GM18858 (cell line): ENCODE measurements at regions not wholly inside any gene's neighbourhood (a gene's known extent, or its start where the extent isn't known, plus 50 kb on each side); places are given as distances from the start of the nearest gene placed in this dataset.
"Not testable (repeated sequence)": the region's sequence is repeated elsewhere in the genome, so short reads cannot be mapped to it uniquely, and the experiment has no call there.

Experiments
- ATAC-seq: cut with Tn5 transposase; IDR thresholded peaks from one replicate; pipeline ENCODE4 v1.9.1; 2021; ENCODE audit not compliant: unreplicated experiment

DNA sequence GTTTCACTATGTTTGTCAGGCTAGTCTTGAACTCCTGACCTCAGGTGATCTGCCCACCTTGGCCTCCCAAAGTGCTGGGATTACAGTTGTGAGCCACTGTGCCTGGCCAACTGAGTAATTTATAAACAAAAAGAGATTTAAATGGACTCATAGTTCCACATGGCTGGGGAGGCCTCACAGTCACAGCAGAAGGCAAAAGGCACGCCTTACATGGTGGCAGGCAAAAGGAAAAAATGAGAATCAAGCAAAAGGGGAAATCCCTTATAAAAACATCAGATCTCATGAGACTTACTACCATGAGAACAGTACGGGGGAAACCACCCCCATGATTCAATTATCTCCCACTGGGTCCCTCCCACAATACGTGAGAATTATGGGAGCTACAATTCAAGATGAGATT is 73.2 kb upstream of the TIAM1 start:
- not testable (repeated sequence) for ATAC-seq

DNA sequence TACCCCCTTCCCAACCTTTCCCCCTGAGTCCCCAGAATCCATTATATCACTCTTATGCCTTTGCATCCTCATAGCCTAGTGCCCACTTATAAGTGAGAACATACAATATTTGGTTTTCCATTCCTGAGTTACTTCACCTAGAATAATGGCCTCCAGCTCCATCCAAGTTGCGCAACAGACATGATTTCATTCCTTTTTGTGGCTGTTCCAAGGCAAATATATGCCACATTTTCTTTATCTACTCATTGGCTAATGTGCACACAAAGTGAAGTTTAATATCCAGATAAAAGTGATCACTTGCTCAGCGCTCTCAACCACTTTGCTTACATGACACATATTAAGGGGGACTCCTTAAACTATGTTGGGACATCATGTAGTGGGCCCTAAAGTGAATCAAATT is 72.4 kb upstream of the TIAM1 start:
- ATAC-seq: no peak

DNA sequence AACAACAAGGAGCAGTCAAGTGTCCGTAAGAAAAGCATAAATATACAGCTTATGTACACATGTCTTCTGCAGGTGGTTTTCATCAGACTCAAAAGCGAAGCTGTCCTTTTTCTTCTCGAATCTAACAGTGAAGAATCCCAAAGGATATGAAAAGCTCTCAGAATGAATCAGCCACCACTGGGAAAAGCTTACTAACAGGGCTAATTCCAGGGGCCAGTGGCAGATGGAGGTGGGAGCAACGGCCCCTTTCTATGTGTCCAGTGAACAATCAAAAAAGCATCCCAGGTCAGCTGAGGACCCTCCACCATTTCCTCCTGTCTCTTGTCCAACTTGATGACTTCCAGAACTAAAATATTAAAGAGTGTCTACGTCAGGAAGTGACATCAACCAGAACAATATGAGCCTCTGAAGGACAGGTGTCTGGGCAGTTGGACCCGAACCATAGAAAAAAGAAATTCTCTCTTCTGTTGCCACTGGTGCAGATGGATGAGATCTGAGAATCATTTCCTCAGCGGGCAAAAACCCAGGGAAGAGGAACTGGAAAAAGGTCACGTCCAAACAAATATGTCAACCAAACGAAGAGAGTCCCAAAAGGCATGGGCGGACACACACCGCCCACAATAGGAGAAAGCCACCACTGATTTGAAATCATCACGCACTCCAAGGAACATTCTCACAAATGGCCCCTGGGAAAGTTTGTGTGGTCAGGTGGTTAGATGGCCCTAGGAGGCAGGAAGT is 70.4 kb upstream of the TIAM1 start:
- ATAC-seq: no peak

DNA sequence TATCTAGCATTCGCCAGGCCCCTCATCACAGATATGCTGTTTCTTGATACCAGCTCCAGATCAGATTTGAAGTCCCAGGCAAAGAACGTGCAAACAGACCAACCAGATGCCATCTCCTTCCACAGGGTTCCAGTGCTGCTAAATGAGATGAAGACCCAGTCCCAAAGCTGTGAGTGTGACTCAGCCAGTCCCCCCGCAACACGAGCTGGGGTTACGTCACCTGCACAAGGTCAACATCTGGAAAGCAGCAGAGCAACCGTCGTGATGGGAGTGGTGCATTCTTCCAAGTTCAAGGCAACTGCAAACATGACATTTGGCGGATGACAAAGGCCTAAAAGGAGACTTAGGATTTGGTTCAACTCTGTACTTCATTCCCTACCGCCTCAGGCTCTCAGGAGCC is 69.6 kb upstream of the TIAM1 start:
- ATAC-seq: no peak

DNA sequence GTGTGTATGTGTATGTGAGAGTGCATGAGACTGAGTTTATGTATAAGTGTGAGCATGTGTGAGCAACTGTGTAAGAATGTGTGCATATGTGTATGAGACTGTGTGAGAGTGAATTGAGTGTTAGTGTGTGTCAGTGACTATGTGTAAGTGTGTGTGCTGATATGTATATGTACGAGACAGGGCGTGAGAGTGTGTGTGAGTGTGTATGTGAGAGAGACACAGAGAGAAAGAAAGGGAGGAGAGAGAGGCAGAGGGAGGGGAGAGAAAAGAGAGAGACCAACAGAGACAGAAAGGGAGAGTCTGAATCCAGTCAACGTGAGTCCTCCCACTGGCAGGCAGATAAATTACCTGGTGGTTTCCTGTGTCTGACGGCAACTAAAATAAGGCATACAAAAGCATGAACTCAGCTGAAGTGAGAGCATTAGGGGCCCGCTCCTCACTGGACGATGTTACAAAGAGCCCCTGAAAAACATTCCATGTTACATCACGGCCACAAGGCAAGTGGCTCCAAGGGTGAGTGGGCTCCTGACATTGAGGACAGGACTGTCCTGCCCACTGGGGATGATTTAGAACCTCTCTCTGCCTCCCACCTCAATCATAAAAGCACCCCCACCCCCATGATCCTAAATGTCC is 66.6 kb upstream of the TIAM1 start:
- no peak for ATAC-seq

DNA sequence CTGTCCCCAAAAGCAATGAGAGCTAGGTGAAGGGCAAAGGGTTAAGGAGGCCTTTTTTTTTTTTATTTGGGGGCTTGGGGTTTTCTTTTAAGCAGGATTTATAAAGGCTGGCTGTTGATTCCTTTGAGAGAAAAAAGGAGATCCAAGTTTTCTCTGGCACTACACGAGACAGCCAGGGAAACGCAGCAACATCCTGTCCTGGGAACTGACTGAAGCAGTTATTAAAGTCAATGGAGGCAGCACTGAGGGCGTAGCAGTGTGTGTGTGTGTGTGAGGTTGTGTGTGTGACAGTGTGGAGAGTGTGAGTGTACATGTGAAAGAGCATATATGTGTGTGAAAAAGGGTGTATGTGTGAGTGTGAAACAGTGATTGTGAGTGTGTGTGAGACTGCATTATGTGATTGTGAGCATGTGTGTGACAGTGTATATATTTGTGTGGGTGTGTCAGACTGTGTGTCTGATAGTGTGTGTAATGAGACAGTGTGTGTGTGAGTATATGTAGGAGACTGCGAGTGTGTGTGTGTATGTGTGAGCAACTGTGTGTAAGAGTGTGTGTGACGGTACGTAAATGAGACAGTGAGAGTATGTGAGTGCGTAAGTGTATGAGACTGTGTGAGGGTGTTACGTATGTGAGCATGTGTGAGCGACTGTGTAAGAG is 65.9 kb upstream of the TIAM1 start:
- no peak for ATAC-seq

DNA sequence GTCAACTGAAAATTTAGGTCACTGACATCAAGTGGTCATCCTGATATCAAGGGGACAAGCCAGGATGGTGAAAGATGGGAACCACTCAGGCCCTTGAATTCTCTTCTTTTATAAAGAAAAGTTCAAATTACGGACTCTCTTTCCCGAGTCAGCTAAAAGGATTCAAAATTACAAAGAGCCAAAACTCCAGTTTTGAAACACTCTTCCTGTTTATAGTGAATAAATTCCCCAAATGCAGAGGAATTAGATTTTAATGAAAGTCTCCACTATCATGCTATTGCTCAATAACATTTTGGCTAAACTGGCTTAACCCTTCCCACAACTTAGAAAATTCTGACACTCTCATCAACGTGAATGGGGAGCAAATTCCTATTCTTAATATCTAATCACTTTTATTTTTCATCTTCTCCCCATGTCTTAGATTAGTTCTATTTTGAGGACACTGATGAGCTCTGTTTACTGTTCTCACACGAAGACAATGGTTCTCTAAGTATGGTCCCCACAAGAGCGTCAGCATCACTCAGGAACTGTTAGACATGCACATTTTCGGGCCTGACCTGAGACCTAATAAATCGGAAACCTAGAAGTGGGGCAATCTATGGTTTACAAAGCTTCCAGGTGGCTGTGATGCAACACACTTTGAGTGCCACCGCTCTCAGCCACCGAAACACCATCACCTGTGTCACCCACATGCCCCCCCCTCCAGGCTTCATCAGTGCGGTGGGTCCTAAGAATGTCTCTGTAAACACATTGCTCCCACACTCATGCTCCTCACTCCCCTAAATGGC is 64.4 kb upstream of the TIAM1 start:
- no peak for ATAC-seq

DNA sequence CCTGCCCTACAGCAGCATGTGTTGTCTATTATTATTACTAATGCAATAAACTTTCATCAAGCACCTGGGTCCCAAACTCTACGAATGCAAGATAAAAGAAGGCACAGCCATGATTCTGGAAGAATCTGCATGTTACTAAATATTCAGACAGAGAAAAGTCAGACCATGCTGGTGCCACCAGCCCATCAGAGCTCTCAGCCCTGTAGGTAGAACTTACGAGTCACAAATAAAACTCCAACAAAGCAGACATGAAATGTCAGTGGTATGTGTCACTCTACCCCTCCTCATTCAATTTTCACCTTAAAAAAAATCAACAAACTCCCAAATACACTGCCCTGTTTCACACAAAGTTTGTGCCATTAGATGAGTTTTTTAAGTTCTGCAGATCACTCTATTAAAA is 62.4 kb upstream of the TIAM1 start:
- no peak for ATAC-seq

DNA sequence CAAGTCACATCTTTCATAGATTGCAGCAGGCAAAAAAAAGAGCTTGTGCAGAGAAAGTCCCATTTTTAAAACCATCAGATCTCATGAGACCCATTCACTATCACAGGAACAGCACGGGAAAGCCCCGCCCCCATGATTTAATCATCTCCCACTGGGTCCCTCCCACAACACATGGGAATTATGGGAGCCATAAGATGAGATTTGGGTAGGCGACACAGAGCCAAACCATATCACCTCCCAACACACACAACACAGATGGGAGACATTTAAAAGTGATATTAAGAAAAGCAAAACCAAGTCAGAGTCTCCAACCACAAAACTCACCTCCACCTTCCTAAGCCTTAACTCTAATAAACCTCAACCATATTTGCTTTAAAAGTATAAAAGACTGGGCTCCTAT is 61.5 kb upstream of the TIAM1 start:
- no peak for ATAC-seq

DNA sequence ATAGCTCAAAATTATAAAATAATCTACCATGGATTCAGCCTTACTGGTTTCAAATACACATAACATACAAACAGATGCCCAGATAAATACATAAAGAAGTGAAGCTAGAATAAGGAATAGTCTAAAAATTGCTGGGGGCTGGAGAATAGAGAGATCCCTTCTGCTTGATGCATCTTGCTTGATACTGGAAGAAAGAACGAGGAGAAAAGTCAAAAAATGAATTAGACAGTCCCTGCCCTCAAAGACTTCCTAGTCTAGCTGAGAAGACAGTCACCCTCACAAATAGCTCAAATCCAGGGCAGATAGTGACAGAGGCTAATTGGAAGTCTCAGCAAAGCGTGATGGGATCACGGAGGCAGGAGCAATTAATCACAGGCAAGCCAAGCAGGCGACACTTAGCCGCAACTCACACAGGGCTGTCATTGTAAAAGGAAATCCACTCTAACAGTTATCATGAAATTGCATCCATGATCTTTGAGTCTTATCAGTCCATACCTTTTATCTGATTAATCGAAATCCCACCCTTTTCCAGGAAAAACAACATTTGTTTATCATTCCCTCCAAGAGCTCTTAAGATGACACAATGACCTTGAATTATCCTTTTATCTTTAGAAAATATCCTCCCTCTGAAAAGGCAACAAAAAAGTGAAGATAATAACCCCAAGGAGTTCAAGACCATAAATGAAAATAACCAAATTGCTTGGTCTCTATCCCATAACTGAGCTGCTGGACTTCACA is 59.7 kb upstream of the TIAM1 start:
- ATAC-seq: no peak

DNA sequence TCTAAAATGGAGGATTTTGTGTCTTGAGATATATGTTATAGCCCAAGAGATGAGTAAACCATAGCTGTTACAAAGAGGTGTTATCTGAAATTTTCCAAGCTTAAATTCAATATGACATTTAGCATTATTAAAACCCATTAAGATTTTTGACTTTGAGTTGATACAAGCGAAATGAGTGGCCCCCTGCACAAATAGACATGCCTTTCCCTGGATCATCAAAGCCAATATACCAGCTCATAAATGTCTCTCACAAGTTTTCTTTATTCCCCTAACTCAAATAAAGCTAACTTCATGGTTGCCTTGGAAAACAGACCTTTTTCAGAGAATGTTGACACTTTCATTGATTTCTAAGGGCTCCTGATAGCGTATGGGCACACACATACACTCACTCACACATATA is 55.5 kb upstream of the TIAM1 start:
- no peak for ATAC-seq

DNA sequence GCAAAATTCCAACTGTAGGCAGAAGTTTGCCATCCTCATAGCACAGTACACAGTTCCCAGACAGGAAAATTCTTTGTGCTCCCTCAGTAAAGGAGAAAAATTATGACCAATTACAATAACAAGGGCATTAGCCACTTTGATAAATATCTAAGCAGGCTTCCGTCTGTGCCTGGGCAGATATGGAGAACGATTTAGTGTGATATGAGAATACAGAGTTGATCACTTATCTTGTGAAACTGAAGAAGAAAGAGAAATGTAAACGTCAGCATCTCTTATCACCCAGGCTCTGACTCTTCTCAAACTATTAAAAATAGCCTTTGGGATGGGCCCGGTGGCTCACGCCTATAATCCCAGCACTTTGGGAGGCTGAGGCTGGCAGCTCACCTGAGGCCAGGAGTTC is 54.5 kb upstream of the TIAM1 start:
- ATAC-seq: no peak

DNA sequence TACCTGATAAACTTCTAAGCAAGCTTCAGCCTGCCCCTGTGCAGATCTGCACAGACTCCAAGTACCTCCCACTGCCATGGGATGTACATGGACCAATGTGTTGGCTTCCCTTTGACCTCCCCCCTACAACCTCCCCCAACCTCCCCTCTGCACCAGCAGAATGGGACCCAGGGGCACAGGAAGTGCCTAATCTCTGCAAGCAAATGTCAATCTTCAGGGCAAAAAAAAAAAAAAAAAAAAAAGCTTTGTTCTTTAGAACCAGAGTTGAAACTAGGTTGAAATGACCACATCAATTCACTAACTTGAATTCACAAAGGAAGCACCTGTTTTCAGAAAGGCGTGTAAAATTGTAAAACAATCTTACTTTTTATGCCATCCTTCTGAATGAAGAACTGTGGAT is 53.9 kb upstream of the TIAM1 start:
- ATAC-seq: no peak

DNA sequence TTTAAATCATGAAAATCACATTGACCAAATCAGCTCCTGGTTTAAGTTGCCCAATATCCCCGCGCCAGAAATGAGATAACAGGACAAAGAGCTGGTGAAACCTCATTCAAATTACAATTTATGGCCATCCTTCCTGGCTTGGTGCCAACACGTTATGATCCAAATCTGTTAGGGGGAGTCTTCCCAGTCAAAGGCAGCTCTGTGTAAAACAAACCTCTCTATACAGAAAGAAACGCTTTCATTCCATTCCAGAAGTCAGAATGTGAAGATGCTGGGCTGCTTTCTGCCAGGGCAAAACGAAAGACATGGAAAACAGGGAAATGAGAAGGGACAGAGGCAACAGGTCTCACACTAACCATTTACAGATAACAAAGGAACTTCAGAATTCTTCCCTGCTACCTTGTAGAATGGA is 53.5 kb upstream of the TIAM1 start:
- ATAC-seq: no peak

DNA sequence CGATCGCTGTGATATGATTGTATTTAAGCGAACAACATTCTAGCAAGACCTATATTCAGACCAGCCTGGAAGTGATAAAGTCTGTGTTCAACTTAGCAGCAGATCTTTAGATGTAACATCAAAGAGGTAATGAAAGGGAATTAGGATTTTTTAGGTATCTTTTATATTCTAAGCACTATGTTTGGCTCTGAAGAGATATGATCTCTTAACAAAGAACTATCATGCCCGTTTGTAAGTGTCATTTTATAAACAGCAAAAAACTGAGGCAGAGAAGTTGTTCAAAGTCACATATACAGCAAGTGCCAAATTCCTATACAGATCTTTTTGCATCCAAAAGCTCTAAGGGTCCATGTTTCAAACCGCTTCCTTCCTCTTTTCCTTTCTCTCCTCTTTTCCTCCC is 53.0 kb upstream of the TIAM1 start:
- no peak for ATAC-seq

DNA sequence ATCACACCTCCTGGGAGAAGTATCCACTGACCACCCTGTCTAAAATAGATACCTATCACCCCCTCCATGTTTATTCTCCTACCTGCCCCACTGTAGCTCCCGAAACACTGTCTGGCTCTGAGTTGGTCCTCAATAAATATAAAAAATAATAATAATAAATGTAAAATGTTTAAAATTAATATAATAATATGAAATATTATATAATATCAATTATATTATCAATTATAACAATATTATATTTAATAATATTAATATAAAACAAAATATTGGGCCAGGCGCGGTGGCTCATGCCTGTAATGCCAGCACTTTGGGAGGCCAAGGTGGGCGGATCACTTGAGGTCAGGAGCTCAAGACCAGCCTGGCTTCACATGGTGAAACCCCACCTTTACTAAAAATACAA is 52.3 kb upstream of the TIAM1 start:
- no peak for ATAC-seq

DNA sequence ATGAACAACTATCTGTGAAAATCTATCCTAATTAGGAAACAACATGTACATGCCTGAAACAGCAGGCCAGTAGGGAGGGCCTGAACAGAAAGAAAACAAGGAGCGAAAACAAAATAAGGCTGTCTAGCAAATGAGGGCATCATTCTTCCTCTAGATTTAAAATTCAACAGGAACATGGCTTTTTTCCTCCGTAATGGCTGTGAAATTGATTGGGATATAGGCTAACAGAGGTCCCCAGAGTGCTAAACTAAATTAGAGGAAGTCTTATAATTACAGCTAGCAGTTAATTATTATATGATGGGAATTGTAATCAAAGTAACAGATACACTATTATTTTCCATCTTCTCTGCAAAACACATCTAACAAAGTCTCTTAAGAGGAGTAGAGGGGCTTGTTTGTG is 51.7 kb upstream of the TIAM1 start:
- ATAC-seq: no peak

DNA sequence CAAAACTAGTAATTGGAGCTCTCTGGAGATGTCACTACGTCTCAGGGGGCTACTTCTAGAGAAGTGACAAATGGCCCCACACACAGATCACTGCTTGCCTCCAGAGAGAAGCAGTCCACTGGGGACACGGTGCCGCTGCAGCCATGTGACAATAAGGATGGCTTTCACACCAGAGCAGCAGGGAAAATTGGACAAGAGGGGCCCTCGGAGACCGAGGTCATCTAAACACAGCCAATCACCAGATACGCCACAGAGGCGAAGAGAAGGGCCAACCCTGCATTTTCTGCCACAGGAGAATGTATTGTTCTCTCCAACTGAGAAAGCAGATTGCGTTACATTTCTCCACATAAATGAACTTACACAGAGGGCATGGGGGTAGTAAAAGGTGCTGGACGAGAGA is 51.2 kb upstream of the TIAM1 start:
- ATAC-seq: no peak

DNA sequence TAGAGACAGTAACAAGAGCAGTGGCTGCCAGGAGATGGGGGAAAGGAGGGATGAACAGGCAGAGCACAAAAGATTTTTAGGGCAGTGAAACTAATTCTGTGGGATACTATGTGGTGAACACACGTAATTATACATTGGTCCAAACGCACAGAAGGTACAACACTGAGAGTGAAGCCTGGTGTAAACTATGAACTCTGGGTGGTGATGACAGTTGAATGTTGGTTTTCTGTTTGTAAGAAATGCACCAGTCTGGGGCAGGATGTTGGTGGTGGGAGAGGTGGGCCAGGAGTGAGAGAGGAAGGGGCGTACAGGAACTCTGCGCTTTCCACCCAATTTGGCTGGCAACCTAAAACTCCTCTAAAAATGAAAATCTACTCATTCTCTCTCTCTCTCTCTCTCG is 50.2 kb upstream of the TIAM1 start:
- no peak for ATAC-seq
